Hepatocyte (in vitro differentiated cells): ENCODE measurements at regions not wholly inside any gene's neighbourhood (a gene's known extent, or its start where the extent isn't known, plus 50 kb on each side); places are given as distances from the start of the nearest gene placed in this dataset.
"Not testable (repeated sequence)": the region's sequence is repeated elsewhere in the genome, so short reads cannot be mapped to it uniquely, and the experiment has no call there.

ENCODE experiments used
- DNase-seq: peaks from one replicate; pipeline ENCODE4 v3.0.0-alpha.2; 2016; ENCODE audit warnings: low spot score
- H2AFZ ChIP-seq: fragments of 200-600 bp; sonication (generic); 2 replicates; pipeline ENCODE4 v1.6.0; 2016; ENCODE audit warnings: antibody characterized with exemption, mild to moderate bottlenecking
- H3K27ac ChIP-seq: fragments of 200-600 bp; sonication (generic); 2 replicates; pipeline ENCODE4 v1.5.1; 2016; ENCODE audit warnings: mild to moderate bottlenecking
- H3K27me3 ChIP-seq: fragments of 200-600 bp; sonication (generic); 2 replicates; pipeline ENCODE4 v1.6.1; 2016
- H3K36me3 ChIP-seq: fragments of 200-600 bp; sonication (generic); replicated peaks from 2 replicates; pipeline ENCODE4 v1.5.1; 2016; ENCODE audit warnings: low read depth; ENCODE audit not compliant: insufficient read depth
- H3K4me1 ChIP-seq: fragments of 200-600 bp; sonication (generic); 2 replicates; pipeline ENCODE4 v1.5.1; 2016; ENCODE audit warnings: mild to moderate bottlenecking, moderate library complexity; ENCODE audit not compliant: insufficient read depth
- H3K4me2 ChIP-seq: fragments of 200-600 bp; sonication (generic); 2 replicates; pipeline ENCODE4 v1.6.0; 2016
- H3K4me3 ChIP-seq: fragments of 200-600 bp; sonication (generic); 2 replicates; pipeline ENCODE4 v1.5.1; 2016; ENCODE audit warnings: mild to moderate bottlenecking
- H3K79me2 ChIP-seq: fragments of 200-600 bp; sonication (generic); 2 replicates; pipeline ENCODE4 v1.6.0; 2017; ENCODE audit warnings: mild to moderate bottlenecking
- H3K9me2 ChIP-seq: fragments of 200-600 bp; sonication (generic); replicated peaks from 2 replicates; pipeline ENCODE4 v1.6.0; 2017; ENCODE audit warnings: mild to moderate bottlenecking; ENCODE audit not compliant: insufficient read depth
- H3K9me3 ChIP-seq: fragments of 200-600 bp; sonication (generic); 2 replicates; pipeline ENCODE4 v1.5.1; 2016; ENCODE audit warnings: low read depth, mild to moderate bottlenecking
- H4K20me1 ChIP-seq: fragments of 200-600 bp; sonication (generic); 2 replicates; pipeline ENCODE4 v1.6.0; 2016; ENCODE audit warnings: mild to moderate bottlenecking; ENCODE audit not compliant: insufficient read depth, poor library complexity, severe bottlenecking
- EZH2 ChIP-seq: fragments of 200-600 bp; sonication (generic); IDR thresholded peaks from 2 replicates; pipeline ENCODE4 v1.6.1; 2016; ENCODE audit warnings: antibody characterized with exemption, mild to moderate bottlenecking, borderline replicate concordance
- EZH2phosphoT487 ChIP-seq: fragments of 200-600 bp; sonication (generic); IDR thresholded peaks from one replicate; pipeline ENCODE4 v1.6.1; 2018; ENCODE audit warnings: antibody characterized with exemption, mild to moderate bottlenecking, low read depth, moderate library complexity; ENCODE audit not compliant: unreplicated experiment, severe bottlenecking
- WGBS: methylation state at CpG from one replicate; pipeline ENCODE4 v1.1.6; 2016; ENCODE audit warnings: low lambda C conversion rate; ENCODE audit errors: missing lambda C conversion rate; 5-methylcytosine and 5-hydroxymethylcytosine counted together
- TF ChIP-seq, protein P1 (sequence below): fragments of 200-600 bp; sonication (generic); IDR thresholded peaks from 2 replicates; pipeline ENCODE4 v1.5.1; 2016; ENCODE audit warnings: antibody characterized with exemption, mild to moderate bottlenecking; ENCODE audit not compliant: poor library complexity

DNA sequence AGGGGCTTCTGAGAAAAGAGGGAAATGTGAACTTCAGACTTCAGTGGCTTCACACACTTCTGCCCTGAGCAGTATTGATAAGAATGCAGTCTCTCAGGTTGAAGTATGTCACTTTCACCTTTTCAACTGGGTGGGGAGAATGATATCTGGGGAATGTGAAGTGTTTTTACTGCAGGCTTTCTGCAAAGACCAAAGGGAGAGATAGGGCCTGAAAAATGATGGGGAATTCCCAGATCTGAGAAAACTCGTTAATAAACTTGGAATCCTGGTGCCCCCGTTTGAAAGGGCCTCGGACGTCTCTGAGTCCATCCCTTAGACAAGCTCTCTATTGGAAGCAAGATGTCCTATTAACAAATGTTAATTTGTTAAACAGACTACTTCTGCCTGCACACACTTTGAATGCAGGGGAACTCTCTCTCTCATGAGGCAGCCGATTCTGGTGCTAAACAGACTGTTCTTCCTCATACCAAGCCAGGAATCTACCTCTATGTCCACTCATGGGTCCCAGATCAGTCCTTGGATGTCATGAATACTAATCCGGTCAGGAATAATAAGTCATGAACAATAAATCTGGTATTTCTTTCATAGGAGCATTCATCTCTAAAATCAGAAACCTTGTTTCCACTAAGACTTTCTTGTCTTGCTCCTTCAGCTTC lies 193.6 kb downstream of the JCAD start:
- Histone ChIP-seq H3K4me1 (peaks cover 16% of the 10 kb centered on the region), H3K4me3 (no peak overlapping the region), H3K79me2 (no peaks in the 10 kb centered on the region), H4K20me1 (no peaks in the 10 kb centered on the region), H2AFZ (no peak overlapping the region), H3K27me3 (no peaks in the 10 kb centered on the region), H3K9me2 (no peaks in the 10 kb centered on the region), H3K9me3 (no peaks in the 10 kb centered on the region), H3K4me2 (peak overlapping the region; percentile 32), H3K27ac (peak overlapping the region; percentile 91), H3K36me3 (no peaks in the 10 kb centered on the region)
- peak; percentile 67 for DNase-seq
- TF ChIP-seq, protein P1, sequence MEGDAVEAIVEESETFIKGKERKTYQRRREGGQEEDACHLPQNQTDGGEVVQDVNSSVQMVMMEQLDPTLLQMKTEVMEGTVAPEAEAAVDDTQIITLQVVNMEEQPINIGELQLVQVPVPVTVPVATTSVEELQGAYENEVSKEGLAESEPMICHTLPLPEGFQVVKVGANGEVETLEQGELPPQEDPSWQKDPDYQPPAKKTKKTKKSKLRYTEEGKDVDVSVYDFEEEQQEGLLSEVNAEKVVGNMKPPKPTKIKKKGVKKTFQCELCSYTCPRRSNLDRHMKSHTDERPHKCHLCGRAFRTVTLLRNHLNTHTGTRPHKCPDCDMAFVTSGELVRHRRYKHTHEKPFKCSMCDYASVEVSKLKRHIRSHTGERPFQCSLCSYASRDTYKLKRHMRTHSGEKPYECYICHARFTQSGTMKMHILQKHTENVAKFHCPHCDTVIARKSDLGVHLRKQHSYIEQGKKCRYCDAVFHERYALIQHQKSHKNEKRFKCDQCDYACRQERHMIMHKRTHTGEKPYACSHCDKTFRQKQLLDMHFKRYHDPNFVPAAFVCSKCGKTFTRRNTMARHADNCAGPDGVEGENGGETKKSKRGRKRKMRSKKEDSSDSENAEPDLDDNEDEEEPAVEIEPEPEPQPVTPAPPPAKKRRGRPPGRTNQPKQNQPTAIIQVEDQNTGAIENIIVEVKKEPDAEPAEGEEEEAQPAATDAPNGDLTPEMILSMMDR: no peak
- TF ChIP-seq EZH2 (no peak), EZH2phosphoT487 (no peak)
- WGBS: 21% methylated on average over 6 of the region's 6 CpGs

DNA sequence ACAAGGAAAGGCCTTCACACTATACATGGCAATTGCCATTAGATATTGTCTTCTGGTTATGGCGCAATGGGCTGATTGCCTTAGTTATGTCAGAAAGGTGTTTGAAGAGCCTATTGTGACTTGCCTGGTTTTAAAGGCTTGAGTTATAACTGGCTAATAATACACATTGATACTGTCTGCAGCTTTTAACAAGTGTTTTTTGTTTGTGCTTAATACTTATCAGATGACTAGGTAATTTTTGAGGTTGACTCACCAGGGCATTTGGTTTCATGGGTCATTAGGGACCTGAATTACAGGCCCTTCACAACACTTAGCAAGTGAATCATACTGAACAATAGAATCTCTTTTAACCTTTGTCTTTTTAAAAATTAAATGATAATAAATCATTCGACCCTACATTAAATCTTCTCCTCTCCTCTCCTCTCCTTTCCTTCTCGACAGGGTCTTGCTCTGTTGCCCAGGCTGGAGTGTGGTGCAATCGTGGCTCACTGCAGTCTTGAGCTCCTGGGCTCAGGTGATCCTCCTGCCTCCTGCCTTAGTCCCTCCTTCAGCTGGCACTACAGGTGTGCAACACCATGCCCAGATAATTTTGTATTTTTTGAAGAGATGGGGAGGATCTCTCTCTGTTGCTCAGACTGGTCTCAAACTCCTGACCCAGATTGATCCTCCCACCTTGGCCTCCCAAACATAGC lies 196.3 kb downstream of the JCAD start:
- peaks cover 36% of the 10 kb centered on the region for H3K4me1 ChIP-seq
- H3K27ac ChIP-seq: peak overlapping the region; percentile 42
- no peaks in the 10 kb centered on the region for H3K27me3 ChIP-seq
- H3K79me2 ChIP-seq: no peaks in the 10 kb centered on the region
- no peaks in the 10 kb centered on the region for H3K9me2 ChIP-seq
- DNase-seq: no peak
- 88% methylated on average over 4 of the region's 4 CpGs for WGBS
- H3K9me3 ChIP-seq: no peaks in the 10 kb centered on the region
- H3K4me2 ChIP-seq: no peak overlapping the region
- no peak overlapping the region for H2AFZ ChIP-seq
- no peaks in the 10 kb centered on the region for H3K36me3 ChIP-seq
- H4K20me1 ChIP-seq: no peaks in the 10 kb centered on the region
- H3K4me3 ChIP-seq: no peak overlapping the region
- TF ChIP-seq EZH2 (no peak), EZH2phosphoT487 (no peak)
- TF ChIP-seq, protein P1: no peak

DNA sequence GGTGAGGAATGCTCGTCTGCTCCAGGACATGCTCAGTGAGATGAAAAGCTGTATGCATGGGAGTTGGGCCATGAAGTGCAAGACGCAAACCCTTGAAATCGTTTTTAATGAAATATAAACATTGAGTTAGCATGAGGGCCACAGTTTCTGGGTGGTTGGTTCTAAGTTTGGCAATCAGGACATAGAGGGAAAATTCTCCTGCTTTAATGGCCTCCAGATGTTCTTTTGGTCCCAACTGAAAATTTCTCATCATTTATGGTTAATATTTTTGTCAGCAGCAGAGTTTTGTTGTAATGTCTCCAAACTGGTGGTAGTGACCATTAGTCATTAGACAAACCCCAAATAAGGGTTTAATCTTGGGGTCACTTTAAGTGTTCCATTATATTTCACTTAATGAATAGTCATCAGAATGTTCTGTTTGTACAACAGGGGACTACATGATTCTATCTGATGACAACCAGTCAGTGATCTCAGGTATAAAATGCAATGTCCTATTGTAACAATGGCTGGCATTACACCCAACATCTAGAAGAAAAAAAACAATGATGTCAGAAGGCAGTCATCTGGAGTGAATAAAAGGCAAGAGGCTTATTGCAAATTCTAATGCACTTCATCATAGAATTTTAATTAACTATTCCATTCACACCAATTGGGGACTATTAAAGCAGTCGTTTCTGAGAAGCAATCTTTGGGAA lies 197.4 kb downstream of the JCAD start:
- H3K9me2 ChIP-seq: no peaks in the 10 kb centered on the region
- no peaks in the 10 kb centered on the region for H3K9me3 ChIP-seq
- no peaks in the 10 kb centered on the region for H3K79me2 ChIP-seq
- WGBS: 88% methylated on average over 4 of the region's 4 CpGs
- H3K4me2 ChIP-seq: no peak overlapping the region
- H3K4me3 ChIP-seq: no peak overlapping the region
- peaks cover 41% of the 10 kb centered on the region for H3K4me1 ChIP-seq
- no peaks in the 10 kb centered on the region for H3K36me3 ChIP-seq
- no peak overlapping the region for H3K27ac ChIP-seq
- no peak for DNase-seq
- no peaks in the 10 kb centered on the region for H4K20me1 ChIP-seq
- TF ChIP-seq, protein P1: no peak
- no peak for TF ChIP-seq EZH2phosphoT487
- no peaks in the 10 kb centered on the region for H3K27me3 ChIP-seq
- H2AFZ ChIP-seq: no peak overlapping the region

DNA sequence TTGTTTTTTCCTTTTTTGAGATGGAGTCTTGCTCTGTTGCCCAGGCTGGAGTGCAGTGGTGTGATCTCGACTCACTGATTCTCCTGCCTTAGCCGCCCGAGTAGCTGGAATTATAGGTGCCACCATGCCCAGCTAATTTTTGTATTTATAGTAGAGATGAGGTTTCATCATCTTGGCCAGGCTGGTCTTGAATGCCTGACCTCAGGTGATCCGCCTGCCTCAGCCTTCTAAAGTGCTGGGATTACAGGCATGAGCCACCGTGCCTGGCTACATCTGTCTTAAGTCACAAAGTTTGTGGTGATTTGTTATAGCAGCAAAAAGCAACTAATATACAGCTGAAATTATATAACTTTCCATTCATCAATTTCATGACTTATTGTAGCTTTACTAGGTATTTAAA lies 198.2 kb downstream of the JCAD start:
- not testable (repeated sequence) for DNase-seq
- 87% methylated on average over 5 of the region's 5 CpGs for WGBS

More for the DNA sequence above, 198.2 kb downstream of the JCAD start:
- not testable (repeated sequence) for H3K4me3 ChIP-seq, H4K20me1 ChIP-seq, H3K36me3 ChIP-seq, H2AFZ ChIP-seq, H3K79me2 ChIP-seq, H3K9me3 ChIP-seq, H3K9me2 ChIP-seq, H3K27me3 ChIP-seq, H3K4me2 ChIP-seq, H3K27ac ChIP-seq
- H3K4me1 ChIP-seq: peaks cover 36% of the 10 kb centered on the region
